ENCODE measurements at regions not wholly inside any gene's neighbourhood (a gene's known extent, or its start where the extent isn't known, plus 50 kb on each side); places are given as distances from the start of the nearest gene placed in this dataset.

DNA sequence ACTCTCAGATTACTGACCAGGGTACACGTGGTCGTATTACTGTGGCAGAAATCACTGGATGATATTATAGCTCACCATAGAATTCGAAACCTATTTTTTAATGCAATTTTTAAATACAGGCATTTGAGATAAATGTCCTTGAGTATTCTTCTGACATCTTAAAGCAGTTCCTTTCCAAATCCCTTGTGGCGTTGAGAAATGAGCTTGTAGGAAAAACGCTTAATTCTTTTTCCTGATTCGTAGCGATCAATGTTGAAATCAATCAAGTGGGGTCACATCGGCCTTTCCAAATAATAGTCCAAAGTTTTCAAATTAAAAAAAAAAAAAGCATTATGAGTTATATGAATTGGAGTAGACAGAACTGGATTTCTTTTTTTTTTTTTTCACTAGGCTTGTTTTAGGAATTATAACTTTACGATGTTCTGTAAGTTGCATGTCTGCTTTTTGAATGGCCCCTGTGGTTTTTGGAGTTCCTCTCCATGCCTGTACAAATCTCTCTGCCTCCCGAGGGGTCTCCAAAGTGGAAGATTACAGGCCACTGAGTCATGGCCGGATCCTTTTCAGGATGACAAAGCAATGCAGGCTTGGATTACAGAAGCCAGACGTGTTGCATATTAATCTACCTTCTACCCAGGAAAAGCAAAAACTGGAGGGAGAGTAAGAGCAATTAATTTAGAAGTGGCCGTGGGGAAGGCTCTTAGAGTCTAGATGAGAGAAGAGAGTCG is 226.1 kb downstream of the SHOX start:
- TF ChIP-seq, protein P1, sequence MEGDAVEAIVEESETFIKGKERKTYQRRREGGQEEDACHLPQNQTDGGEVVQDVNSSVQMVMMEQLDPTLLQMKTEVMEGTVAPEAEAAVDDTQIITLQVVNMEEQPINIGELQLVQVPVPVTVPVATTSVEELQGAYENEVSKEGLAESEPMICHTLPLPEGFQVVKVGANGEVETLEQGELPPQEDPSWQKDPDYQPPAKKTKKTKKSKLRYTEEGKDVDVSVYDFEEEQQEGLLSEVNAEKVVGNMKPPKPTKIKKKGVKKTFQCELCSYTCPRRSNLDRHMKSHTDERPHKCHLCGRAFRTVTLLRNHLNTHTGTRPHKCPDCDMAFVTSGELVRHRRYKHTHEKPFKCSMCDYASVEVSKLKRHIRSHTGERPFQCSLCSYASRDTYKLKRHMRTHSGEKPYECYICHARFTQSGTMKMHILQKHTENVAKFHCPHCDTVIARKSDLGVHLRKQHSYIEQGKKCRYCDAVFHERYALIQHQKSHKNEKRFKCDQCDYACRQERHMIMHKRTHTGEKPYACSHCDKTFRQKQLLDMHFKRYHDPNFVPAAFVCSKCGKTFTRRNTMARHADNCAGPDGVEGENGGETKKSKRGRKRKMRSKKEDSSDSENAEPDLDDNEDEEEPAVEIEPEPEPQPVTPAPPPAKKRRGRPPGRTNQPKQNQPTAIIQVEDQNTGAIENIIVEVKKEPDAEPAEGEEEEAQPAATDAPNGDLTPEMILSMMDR (conservative IDR thresholded peaks at IDR 0.05; ENCODE audit: low read depth, low read length) = no peak
- no peak for TF ChIP-seq EZH2 (IDR thresholded peaks at IDR 0.05; ENCODE audit: borderline replicate concordance, low read depth, low read length, poor library complexity, severe bottlenecking)

Measured in A673 (cell line).